HL-60 (cell line): ENCODE measurements at regions not wholly inside any gene's neighbourhood (a gene's known extent, or its start where the extent isn't known, plus 50 kb on each side); places are given as distances from the start of the nearest gene placed in this dataset.

ENCODE experiments used
- DNase-seq, 2 experiments: peaks; one replicate each; pipeline ENCODE4 v3.0.0-alpha.2; 2010 to 2020; ENCODE audit warnings: low read depth in 1 of 2, low spot score in 1 of 2
- H3K27ac ChIP-seq: fragments of 250-450 bp; sonication (Bioruptor Pico); replicated peaks from 2 replicates; pipeline ENCODE4 v1.5.1; 2020; ENCODE audit warnings: mild to moderate bottlenecking, moderate library complexity
- H3K27me3 ChIP-seq: fragments of 250-450 bp; sonication (Bioruptor Pico); 2 replicates; pipeline ENCODE4 v1.5.1; 2021; ENCODE audit warnings: mild to moderate bottlenecking, moderate library complexity; ENCODE audit not compliant: insufficient read depth, poor library complexity, severe bottlenecking
- H3K4me3 ChIP-seq: replicated peaks from 2 replicates; pipeline ENCODE4 v1.5.1; 2011; ENCODE audit warnings: mild to moderate bottlenecking, control low read depth, low read length; ENCODE audit not compliant: insufficient read depth
- CTCF ChIP-seq: IDR thresholded peaks from one replicate; pipeline ENCODE4 v1.5.1; 2011; ENCODE audit warnings: low read length, control low read depth, inconsistent platforms; ENCODE audit not compliant: insufficient read depth
- GABPA ChIP-seq: IDR thresholded peaks from 2 replicates; pipeline ENCODE4 v1.6.1; 2012; ENCODE audit warnings: low read depth
- POLR2AphosphoS5 ChIP-seq: IDR thresholded peaks from 2 replicates; pipeline ENCODE4 v1.6.1; 2012; ENCODE audit warnings: low read depth
- REST ChIP-seq: IDR thresholded peaks from 2 replicates; pipeline ENCODE4 v1.6.1; 2012; ENCODE audit warnings: low read depth; ENCODE audit not compliant: insufficient replicate concordance
- SPI1 ChIP-seq: IDR thresholded peaks from 2 replicates; pipeline ENCODE4 v1.6.1; 2012; ENCODE audit warnings: low read depth, mild to moderate bottlenecking, borderline replicate concordance

- Histone ChIP-seq H3K4me3 (no peak overlapping the region), H3K27ac (no peak overlapping the region), H3K27me3 (no peaks in the 10 kb centered on the region)
- no peak for DNase-seq
- TF ChIP-seq GABPA (no peak), SPI1 (no peak), POLR2AphosphoS5 (no peak), CTCF (no peak), REST (no peak)
Measured at GRCh38 chr7:17713584-17713983, 226.7 kb downstream of the SNX13 start.

- Histone ChIP-seq H3K27ac (no peak overlapping the region), H3K27me3 (no peaks in the 10 kb centered on the region), H3K4me3 (no peak overlapping the region)
- DNase-seq = no peak
- TF ChIP-seq REST (no peak), SPI1 (no peak)
Measured at GRCh38 chr7:17716816-17717215, 223.5 kb downstream of the SNX13 start.

GRCh38 chr7:17719998-17720397 is 220.3 kb downstream of the SNX13 start:
- no peak for DNase-seq
- Histone ChIP-seq H3K4me3 (no peak overlapping the region), H3K27me3 (no peaks in the 10 kb centered on the region), H3K27ac (no peak overlapping the region)
- no peak for TF ChIP-seq GABPA
- no peak for TF ChIP-seq CTCF
- TF ChIP-seq REST = no peak
- TF ChIP-seq SPI1 = no peak
- no peak for TF ChIP-seq POLR2AphosphoS5
